ENCODE measurements at regions not wholly inside any gene's neighbourhood (a gene's known extent, or its start where the extent isn't known, plus 50 kb on each side); places are given as distances from the start of the nearest gene placed in this dataset.

- H3K27ac Mint-ChIP-seq: no peak overlapping the region
- no peaks in the 10 kb centered on the region for H3K9me3 Mint-ChIP-seq
- TF ChIP-seq ETV6 (CRISPR knock-in tag; IDR thresholded peaks at IDR 0.05) (no peak), SOX15 (CRISPR knock-in tag; IDR thresholded peaks at IDR 0.05) (no peak), MAX (CRISPR knock-in tag; IDR thresholded peaks at IDR 0.05) (no peak), NR1H2 (CRISPR knock-in tag; IDR thresholded peaks at IDR 0.05) (no peak)
- POLR2A ChIA-PET: no interaction called here
- ATAC-seq: no peak
- H3K36me3 Mint-ChIP-seq: no peaks in the 10 kb centered on the region
- H3K4me3 Mint-ChIP-seq: no peak overlapping the region
- CTCF ChIA-PET: interaction anchor here (0.7 to 4.0 kb wide), 5 partner anchors 9 to 136 kb away, joined by 3 to 25 read pairs (median 6); no protein-coding TSS in a partner anchor
- H3K27me3 Mint-ChIP-seq (ENCODE audit: low read depth): peaks cover 15% of the 10 kb centered on the region
- DNase-seq (ENCODE audit: low spot score): no peak
- peaks cover 38% of the 10 kb centered on the region for H3K4me1 Mint-ChIP-seq
These were observed 408.6 kb downstream of the MTX2 start for GRCh38 chr2:176677746-176678265.

GRCh38 chr2:176678571-176678970 is 409.3 kb downstream of the MTX2 start:
- Mint-ChIP-seq H3K4me1 (peaks cover 38% of the 10 kb centered on the region), H3K27me3 (ENCODE audit: low read depth) (peaks cover 15% of the 10 kb centered on the region), H3K27ac (no peak overlapping the region), H3K4me3 (no peak overlapping the region), H3K36me3 (no peaks in the 10 kb centered on the region), H3K9me3 (no peaks in the 10 kb centered on the region)
- POLR2A ChIA-PET: no interaction called here
- TF ChIP-seq TEAD4 (CRISPR knock-in tag; IDR thresholded peaks at IDR 0.05): no peak
- no peak for TF ChIP-seq MYBL2 (CRISPR knock-in tag; IDR thresholded peaks at IDR 0.05)
- TF ChIP-seq ZNF281 (CRISPR knock-in tag; IDR thresholded peaks at IDR 0.05): no peak
- no peak for TF ChIP-seq TP53 (CRISPR knock-in tag; IDR thresholded peaks at IDR 0.05)
- TF ChIP-seq, protein P1, sequence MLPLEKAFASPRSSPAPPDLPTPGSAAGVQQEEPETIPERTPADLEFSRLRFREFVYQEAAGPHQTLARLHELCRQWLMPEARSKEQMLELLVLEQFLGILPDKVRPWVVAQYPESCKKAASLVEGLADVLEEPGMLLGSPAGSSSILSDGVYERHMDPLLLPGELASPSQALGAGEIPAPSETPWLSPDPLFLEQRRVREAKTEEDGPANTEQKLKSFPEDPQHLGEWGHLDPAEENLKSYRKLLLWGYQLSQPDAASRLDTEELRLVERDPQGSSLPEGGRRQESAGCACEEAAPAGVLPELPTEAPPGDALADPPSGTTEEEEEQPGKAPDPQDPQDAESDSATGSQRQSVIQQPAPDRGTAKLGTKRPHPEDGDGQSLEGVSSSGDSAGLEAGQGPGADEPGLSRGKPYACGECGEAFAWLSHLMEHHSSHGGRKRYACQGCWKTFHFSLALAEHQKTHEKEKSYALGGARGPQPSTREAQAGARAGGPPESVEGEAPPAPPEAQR (CRISPR knock-in tag; IDR thresholded peaks at IDR 0.05): no peak
- CTCF ChIA-PET: interaction anchor here (0.7 to 4.0 kb wide), 7 partner anchors 8 to 470 kb away, joined by 3 to 25 read pairs (median 5); no protein-coding TSS in a partner anchor
- no peak for DNase-seq (ENCODE audit: low spot score)
- ATAC-seq: no peak

- peaks cover 15% of the 10 kb centered on the region for H3K27me3 Mint-ChIP-seq (ENCODE audit: low read depth)
- DNase-seq (ENCODE audit: low spot score): no peak
- ATAC-seq: no peak
- H3K4me3 Mint-ChIP-seq: no peak overlapping the region
- ChIA-PET POLR2A (no interaction called here), CTCF (interaction anchor here (1.0 to 2.8 kb wide), 5 partner anchors 9 to 470 kb away, joined by 3 to 15 read pairs (median 5); no protein-coding TSS in a partner anchor)
- H3K27ac Mint-ChIP-seq: no peak overlapping the region
- peaks cover 38% of the 10 kb centered on the region for H3K4me1 Mint-ChIP-seq
- no peaks in the 10 kb centered on the region for H3K9me3 Mint-ChIP-seq
- H3K36me3 Mint-ChIP-seq: no peaks in the 10 kb centered on the region
- no peak for TF ChIP-seq ZBTB21 (CRISPR knock-in tag; IDR thresholded peaks at IDR 0.05; ENCODE audit: borderline replicate concordance)
- TF ChIP-seq, protein P2, sequence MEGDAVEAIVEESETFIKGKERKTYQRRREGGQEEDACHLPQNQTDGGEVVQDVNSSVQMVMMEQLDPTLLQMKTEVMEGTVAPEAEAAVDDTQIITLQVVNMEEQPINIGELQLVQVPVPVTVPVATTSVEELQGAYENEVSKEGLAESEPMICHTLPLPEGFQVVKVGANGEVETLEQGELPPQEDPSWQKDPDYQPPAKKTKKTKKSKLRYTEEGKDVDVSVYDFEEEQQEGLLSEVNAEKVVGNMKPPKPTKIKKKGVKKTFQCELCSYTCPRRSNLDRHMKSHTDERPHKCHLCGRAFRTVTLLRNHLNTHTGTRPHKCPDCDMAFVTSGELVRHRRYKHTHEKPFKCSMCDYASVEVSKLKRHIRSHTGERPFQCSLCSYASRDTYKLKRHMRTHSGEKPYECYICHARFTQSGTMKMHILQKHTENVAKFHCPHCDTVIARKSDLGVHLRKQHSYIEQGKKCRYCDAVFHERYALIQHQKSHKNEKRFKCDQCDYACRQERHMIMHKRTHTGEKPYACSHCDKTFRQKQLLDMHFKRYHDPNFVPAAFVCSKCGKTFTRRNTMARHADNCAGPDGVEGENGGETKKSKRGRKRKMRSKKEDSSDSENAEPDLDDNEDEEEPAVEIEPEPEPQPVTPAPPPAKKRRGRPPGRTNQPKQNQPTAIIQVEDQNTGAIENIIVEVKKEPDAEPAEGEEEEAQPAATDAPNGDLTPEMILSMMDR (IDR thresholded peaks at IDR 0.05): no peak
These were observed 409.9 kb downstream of the MTX2 start for GRCh38 chr2:176679061-176679669.

- ATAC-seq (no peak), DNase-seq (ENCODE audit: low spot score) (no peak)
- POLR2A ChIA-PET: no interaction called here
- CTCF ChIA-PET: interaction anchor here (0.5 to 1.8 kb wide), 3 partner anchors 8 to 133 kb away, joined by 4 to 6 read pairs (median 4); no protein-coding TSS in a partner anchor
- Mint-ChIP-seq H3K27me3 (ENCODE audit: low read depth) (peaks cover 15% of the 10 kb centered on the region), H3K36me3 (no peaks in the 10 kb centered on the region), H3K9me3 (no peaks in the 10 kb centered on the region), H3K4me1 (peaks cover 30% of the 10 kb centered on the region), H3K4me3 (no peak overlapping the region), H3K27ac (no peak overlapping the region)
- TF ChIP-seq GRHL2 (CRISPR knock-in tag; IDR thresholded peaks at IDR 0.05; ENCODE audit: insufficient replicate concordance, severe bottlenecking) (no peak), JAZF1 (CRISPR knock-in tag; IDR thresholded peaks at IDR 0.05) (no peak), IRF2 (CRISPR knock-in tag; IDR thresholded peaks at IDR 0.05; ENCODE audit: borderline replicate concordance, low read depth) (no peak), MXD4 (CRISPR knock-in tag; IDR thresholded peaks at IDR 0.05; ENCODE audit: borderline replicate concordance) (no peak), MYBL2 (CRISPR knock-in tag; IDR thresholded peaks at IDR 0.05) (no peak), TCF7 (CRISPR knock-in tag; IDR thresholded peaks at IDR 0.05; ENCODE audit: low read depth) (no peak)
- TF ChIP-seq, protein P3, sequence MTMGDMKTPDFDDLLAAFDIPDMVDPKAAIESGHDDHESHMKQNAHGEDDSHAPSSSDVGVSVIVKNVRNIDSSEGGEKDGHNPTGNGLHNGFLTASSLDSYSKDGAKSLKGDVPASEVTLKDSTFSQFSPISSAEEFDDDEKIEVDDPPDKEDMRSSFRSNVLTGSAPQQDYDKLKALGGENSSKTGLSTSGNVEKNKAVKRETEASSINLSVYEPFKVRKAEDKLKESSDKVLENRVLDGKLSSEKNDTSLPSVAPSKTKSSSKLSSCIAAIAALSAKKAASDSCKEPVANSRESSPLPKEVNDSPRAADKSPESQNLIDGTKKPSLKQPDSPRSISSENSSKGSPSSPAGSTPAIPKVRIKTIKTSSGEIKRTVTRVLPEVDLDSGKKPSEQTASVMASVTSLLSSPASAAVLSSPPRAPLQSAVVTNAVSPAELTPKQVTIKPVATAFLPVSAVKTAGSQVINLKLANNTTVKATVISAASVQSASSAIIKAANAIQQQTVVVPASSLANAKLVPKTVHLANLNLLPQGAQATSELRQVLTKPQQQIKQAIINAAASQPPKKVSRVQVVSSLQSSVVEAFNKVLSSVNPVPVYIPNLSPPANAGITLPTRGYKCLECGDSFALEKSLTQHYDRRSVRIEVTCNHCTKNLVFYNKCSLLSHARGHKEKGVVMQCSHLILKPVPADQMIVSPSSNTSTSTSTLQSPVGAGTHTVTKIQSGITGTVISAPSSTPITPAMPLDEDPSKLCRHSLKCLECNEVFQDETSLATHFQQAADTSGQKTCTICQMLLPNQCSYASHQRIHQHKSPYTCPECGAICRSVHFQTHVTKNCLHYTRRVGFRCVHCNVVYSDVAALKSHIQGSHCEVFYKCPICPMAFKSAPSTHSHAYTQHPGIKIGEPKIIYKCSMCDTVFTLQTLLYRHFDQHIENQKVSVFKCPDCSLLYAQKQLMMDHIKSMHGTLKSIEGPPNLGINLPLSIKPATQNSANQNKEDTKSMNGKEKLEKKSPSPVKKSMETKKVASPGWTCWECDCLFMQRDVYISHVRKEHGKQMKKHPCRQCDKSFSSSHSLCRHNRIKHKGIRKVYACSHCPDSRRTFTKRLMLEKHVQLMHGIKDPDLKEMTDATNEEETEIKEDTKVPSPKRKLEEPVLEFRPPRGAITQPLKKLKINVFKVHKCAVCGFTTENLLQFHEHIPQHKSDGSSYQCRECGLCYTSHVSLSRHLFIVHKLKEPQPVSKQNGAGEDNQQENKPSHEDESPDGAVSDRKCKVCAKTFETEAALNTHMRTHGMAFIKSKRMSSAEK (CRISPR knock-in tag; IDR thresholded peaks at IDR 0.05; ENCODE audit: borderline replicate concordance): no peak
These were observed 411.8 kb downstream of the MTX2 start for GRCh38 chr2:176680916-176681516.

Measured in WTC11 (cell line).